Prostate gland (tissue), 2 donors: ENCODE measurements at regions not wholly inside any gene's neighbourhood (a gene's known extent, or its start where the extent isn't known, plus 50 kb on each side); places are given as distances from the start of the nearest gene placed in this dataset.
"Not testable (repeated sequence)": the region's sequence is repeated elsewhere in the genome, so short reads cannot be mapped to it uniquely, and the experiment has no call there.

Source experiments
- POLR2AphosphoS5 ChIP-seq: sonication (generic); formaldehyde crosslinking; IDR thresholded peaks from one replicate; pipeline ENCODE4 v1.6.1; 2017; ENCODE audit warnings: antibody characterized with exemption
- TF ChIP-seq, protein P1 (sequence below), 4 experiments: fragments of 200-600 bp in 2 of 4; fragments of 450-650 bp in 2 of 4; sonication (generic) in 2 of 4; IDR thresholded peaks; 1 replicate in 3 of 4; 2 replicates in 1 of 4; pipeline ENCODE4 v1.5.1; 2016 to 2019; ENCODE audit warnings: antibody characterized with exemption in 4 of 4, mild to moderate bottlenecking in 2 of 4, moderate library complexity in 2 of 4

DNA sequence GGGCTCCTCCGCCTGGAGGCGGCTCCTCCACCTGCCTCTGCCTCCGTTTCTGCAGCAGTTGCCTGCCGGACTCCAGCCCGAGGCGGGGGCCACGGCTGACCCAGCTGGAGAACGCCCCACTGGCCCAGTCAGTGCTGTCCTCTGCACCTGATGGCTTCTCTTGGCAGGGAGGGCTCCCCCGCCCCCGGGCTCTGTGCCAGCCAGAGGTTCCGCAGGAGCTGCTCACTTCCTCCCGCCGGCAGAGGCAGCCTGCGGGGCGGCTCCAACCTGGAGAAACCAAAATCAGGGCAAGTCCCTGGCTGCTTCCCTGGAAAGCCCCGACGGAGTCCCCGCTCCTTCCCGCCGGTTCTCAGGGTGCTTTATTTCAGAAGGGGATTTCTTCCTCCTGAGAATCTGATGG, 5432.6 kb upstream of the TPTE start:
- TF ChIP-seq, protein P1, sequence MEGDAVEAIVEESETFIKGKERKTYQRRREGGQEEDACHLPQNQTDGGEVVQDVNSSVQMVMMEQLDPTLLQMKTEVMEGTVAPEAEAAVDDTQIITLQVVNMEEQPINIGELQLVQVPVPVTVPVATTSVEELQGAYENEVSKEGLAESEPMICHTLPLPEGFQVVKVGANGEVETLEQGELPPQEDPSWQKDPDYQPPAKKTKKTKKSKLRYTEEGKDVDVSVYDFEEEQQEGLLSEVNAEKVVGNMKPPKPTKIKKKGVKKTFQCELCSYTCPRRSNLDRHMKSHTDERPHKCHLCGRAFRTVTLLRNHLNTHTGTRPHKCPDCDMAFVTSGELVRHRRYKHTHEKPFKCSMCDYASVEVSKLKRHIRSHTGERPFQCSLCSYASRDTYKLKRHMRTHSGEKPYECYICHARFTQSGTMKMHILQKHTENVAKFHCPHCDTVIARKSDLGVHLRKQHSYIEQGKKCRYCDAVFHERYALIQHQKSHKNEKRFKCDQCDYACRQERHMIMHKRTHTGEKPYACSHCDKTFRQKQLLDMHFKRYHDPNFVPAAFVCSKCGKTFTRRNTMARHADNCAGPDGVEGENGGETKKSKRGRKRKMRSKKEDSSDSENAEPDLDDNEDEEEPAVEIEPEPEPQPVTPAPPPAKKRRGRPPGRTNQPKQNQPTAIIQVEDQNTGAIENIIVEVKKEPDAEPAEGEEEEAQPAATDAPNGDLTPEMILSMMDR (IDR thresholded peaks at IDR 0.05): not testable (repeated sequence)
- not testable (repeated sequence) for TF ChIP-seq POLR2AphosphoS5
